GM19239 (cell line): ENCODE measurements at regions not wholly inside any gene's neighbourhood (a gene's known extent, or its start where the extent isn't known, plus 50 kb on each side); places are given as distances from the start of the nearest gene placed in this dataset.
"Not testable (repeated sequence)": the region's sequence is repeated elsewhere in the genome, so short reads cannot be mapped to it uniquely, and the experiment has no call there.

ENCODE experiments used
- DNase-seq: peaks from one replicate; pipeline ENCODE4 v3.0.0; 2011; ENCODE audit warnings: low spot score; ENCODE audit not compliant: insufficient read length
- FAIRE-seq: peaks from 2 replicates; lab custom pipeline; 2011; peaks lifted over from hg19 to GRCh38; lab: Jason Lieb, UNC

- DNase-seq (no peak), FAIRE-seq (no peak)
These were observed 155.7 kb upstream of the TMEM229A start for GRCh38 chr7:124188576-124188975.

- no peak for DNase-seq
These were observed 155.1 kb upstream of the TMEM229A start for GRCh38 chr7:124187962-124188361.

GRCh38 chr7:124183649-124184048 is 150.8 kb upstream of the TMEM229A start:
- no peak for FAIRE-seq

More at GRCh38 chr7:124187962-124188361, 155.1 kb upstream of the TMEM229A start:
- no peak for FAIRE-seq

GRCh38 chr7:124179641-124180040 is 146.8 kb upstream of the TMEM229A start:
- no peak for FAIRE-seq
- DNase-seq, result no peak

More at GRCh38 chr7:124183649-124184048, 150.8 kb upstream of the TMEM229A start:
- DNase-seq, result no peak

GRCh38 chr7:124177891-124178290 is 145.0 kb upstream of the TMEM229A start:
- no peak for FAIRE-seq
- no peak for DNase-seq

- FAIRE-seq, DNase-seq: not testable (repeated sequence)
These were observed 138.9 kb upstream of the TMEM229A start for GRCh38 chr7:124171812-124172211.

- DNase-seq (no peak), FAIRE-seq (no peak)
These were observed 138.2 kb upstream of the TMEM229A start for GRCh38 chr7:124171068-124171467.

GRCh38 chr7:124168616-124169015 is 135.7 kb upstream of the TMEM229A start:
- no peak for FAIRE-seq
- no peak for DNase-seq

GRCh38 chr7:124162667-124163066 is 129.8 kb upstream of the TMEM229A start:
- FAIRE-seq (peak; percentile 11), DNase-seq (no peak)

GRCh38 chr7:124155432-124156022 is 122.7 kb upstream of the TMEM229A start:
- DNase-seq (no peak), FAIRE-seq (no peak)

- DNase-seq (no peak), FAIRE-seq (no peak)
These were observed 120.2 kb upstream of the TMEM229A start for GRCh38 chr7:124152859-124153692.

- no peak for FAIRE-seq
- no peak for DNase-seq
These were observed 104.8 kb upstream of the TMEM229A start for GRCh38 chr7:124137664-124138063.

GRCh38 chr7:124124201-124124600 is 91.3 kb upstream of the TMEM229A start:
- DNase-seq (no peak), FAIRE-seq (no peak)

- FAIRE-seq, result no peak
These were observed 88.0 kb upstream of the TMEM229A start for GRCh38 chr7:124120911-124121310.

GRCh38 chr7:124113045-124113444 is 80.2 kb upstream of the TMEM229A start:
- no peak for DNase-seq
- FAIRE-seq, result no peak

More at GRCh38 chr7:124120911-124121310, 88.0 kb upstream of the TMEM229A start:
- DNase-seq, result no peak

GRCh38 chr7:124106575-124106974 is 73.7 kb upstream of the TMEM229A start:
- DNase-seq (no peak), FAIRE-seq (no peak)

GRCh38 chr7:124101173-124101768 is 68.4 kb upstream of the TMEM229A start:
- FAIRE-seq, result no peak
- no peak for DNase-seq

GRCh38 chr7:124100190-124100589 is 67.3 kb upstream of the TMEM229A start:
- FAIRE-seq (no peak), DNase-seq (no peak)

GRCh38 chr7:124099585-124099984 is 66.7 kb upstream of the TMEM229A start:
- DNase-seq, FAIRE-seq: not testable (repeated sequence)

GRCh38 chr7:124089621-124090020 is 56.8 kb upstream of the TMEM229A start:
- FAIRE-seq, result no peak

GRCh38 chr7:124088590-124088989 is 55.7 kb upstream of the TMEM229A start:
- FAIRE-seq (no peak), DNase-seq (no peak)

More at GRCh38 chr7:124089621-124090020, 56.8 kb upstream of the TMEM229A start:
- no peak for DNase-seq
